Chondrocyte (in vitro differentiated cells): ENCODE measurements at regions not wholly inside any gene's neighbourhood (a gene's known extent, or its start where the extent isn't known, plus 50 kb on each side); places are given as distances from the start of the nearest gene placed in this dataset.

Experiments
- DNase-seq: peaks from one replicate; pipeline ENCODE4 v3.0.0; 2021; ENCODE audit warnings: mixed read lengths, low spot score
- H3K27ac Mint-ChIP-seq: one replicate; pipeline ENCODE4 v1.8.0; 2021; ENCODE audit warnings: mild to moderate bottlenecking, moderate library complexity, mixed read lengths; ENCODE audit not compliant: unreplicated experiment
- H3K27me3 Mint-ChIP-seq: 2 replicates; pipeline ENCODE4 v1.8.0; 2021; ENCODE audit warnings: low read depth, mixed read lengths
- H3K36me3 Mint-ChIP-seq: 2 replicates; pipeline ENCODE4 v1.8.0; 2021; ENCODE audit warnings: low read depth, mixed read lengths
- H3K4me1 Mint-ChIP-seq: 2 replicates; pipeline ENCODE4 v1.8.0; 2021; ENCODE audit warnings: low read depth, mild to moderate bottlenecking, mixed read lengths
- H3K4me3 Mint-ChIP-seq: one replicate; pipeline ENCODE4 v1.8.0; 2021; ENCODE audit warnings: mild to moderate bottlenecking, moderate library complexity, mixed read lengths; ENCODE audit not compliant: unreplicated experiment
- H3K9me3 Mint-ChIP-seq: 2 replicates; pipeline ENCODE4 v1.8.0; 2021; ENCODE audit warnings: low read depth, mixed read lengths
- TF ChIP-seq, protein P1 (sequence below): fragments of 200-600 bp; sonication (generic); IDR thresholded peaks from 2 replicates; pipeline ENCODE4 v1.5.0; 2021; ENCODE audit warnings: antibody characterized with exemption, mild to moderate bottlenecking, moderate library complexity

DNA sequence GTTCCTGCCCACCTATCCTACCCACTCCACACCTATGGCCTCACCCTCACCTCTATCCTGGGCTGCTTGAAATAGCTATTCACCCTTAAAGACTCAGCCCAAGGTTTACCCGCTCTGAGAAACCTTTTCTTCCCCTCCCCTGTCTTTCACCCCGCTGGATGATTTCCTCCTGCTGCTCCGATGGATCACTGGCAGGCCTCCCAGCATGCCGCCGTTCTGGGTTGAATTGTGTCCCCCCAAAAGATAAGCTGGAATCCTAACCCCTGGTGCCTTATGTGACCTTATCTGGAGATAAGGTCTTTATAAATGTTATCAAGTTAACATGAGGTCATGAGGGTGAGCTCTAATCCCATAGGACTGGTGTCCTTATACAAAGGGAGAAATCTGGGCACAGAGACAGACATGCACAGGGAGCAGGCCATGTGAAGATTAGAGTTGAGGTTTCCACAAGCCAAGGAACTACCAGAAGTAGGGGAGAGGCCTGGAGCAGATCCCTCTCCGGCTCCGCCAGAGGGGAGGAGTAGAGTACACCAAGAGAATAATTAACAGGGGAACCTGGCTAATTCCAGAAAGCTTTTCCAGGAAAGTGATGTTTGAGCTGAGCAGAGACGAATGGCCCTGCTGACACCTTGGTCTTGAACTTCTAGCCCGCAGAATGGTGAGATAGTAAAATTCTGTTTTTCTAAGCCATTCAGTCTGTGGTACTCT lies 110.0 kb upstream of the SERBP1 start:
- H3K36me3 Mint-ChIP-seq, result no peaks in the 10 kb centered on the region
- H3K9me3 Mint-ChIP-seq, result no peaks in the 10 kb centered on the region
- no peak overlapping the region for H3K27ac Mint-ChIP-seq
- H3K27me3 Mint-ChIP-seq, result no peaks in the 10 kb centered on the region
- peaks cover 5% of the 10 kb centered on the region for H3K4me1 Mint-ChIP-seq
- TF ChIP-seq, protein P1, sequence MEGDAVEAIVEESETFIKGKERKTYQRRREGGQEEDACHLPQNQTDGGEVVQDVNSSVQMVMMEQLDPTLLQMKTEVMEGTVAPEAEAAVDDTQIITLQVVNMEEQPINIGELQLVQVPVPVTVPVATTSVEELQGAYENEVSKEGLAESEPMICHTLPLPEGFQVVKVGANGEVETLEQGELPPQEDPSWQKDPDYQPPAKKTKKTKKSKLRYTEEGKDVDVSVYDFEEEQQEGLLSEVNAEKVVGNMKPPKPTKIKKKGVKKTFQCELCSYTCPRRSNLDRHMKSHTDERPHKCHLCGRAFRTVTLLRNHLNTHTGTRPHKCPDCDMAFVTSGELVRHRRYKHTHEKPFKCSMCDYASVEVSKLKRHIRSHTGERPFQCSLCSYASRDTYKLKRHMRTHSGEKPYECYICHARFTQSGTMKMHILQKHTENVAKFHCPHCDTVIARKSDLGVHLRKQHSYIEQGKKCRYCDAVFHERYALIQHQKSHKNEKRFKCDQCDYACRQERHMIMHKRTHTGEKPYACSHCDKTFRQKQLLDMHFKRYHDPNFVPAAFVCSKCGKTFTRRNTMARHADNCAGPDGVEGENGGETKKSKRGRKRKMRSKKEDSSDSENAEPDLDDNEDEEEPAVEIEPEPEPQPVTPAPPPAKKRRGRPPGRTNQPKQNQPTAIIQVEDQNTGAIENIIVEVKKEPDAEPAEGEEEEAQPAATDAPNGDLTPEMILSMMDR, result no peak
- no peak overlapping the region for H3K4me3 Mint-ChIP-seq
- no peak for DNase-seq

DNA sequence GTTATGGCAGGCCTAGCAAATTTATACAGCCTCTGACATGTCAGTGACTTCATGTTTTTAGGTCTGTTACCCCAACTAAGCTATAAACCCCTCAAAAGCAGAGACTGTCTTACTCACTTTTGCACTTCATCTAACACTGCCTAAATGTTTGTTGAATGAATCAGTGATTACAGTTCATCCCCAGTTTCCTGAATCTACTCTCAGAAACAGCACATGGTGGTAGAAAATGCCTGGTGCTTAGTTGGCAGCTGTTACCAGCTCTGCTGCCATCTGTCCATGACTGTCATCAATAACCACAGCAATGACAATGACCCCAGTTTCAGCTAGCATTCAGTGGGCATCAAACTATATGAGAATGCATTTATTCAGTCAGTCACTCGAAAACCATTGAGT lies 110.5 kb upstream of the SERBP1 start:
- no peak for DNase-seq
- H3K27ac Mint-ChIP-seq, result no peak overlapping the region
- no peaks in the 10 kb centered on the region for H3K36me3 Mint-ChIP-seq
- TF ChIP-seq, protein P1, result no peak
- no peaks in the 10 kb centered on the region for H3K4me1 Mint-ChIP-seq
- no peak overlapping the region for H3K4me3 Mint-ChIP-seq
- H3K27me3 Mint-ChIP-seq, result no peaks in the 10 kb centered on the region
- no peaks in the 10 kb centered on the region for H3K9me3 Mint-ChIP-seq

DNA sequence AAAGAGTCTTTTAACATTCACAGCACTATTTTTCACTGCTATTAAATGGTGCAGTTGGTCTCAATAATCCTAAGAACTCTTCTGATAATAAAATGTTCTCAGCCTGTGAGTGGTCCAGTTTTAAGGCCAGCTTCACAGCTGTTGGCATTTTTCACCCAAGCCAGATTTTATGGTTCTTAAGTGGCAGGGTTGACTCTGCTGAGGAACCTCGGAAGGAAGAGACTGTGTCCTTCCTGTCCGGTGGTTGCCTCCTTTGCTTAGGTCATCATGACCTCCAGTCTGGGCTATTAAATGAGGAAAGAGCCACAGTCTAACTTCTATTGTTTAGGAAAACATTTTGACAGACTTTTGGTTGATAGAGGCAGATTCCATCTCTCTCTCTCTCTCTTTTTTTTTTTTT lies 112.5 kb upstream of the SERBP1 start:
- H3K27ac Mint-ChIP-seq, result no peak overlapping the region
- TF ChIP-seq, protein P1, result no peak
- H3K4me3 Mint-ChIP-seq, result no peak overlapping the region
- no peaks in the 10 kb centered on the region for H3K9me3 Mint-ChIP-seq
- H3K27me3 Mint-ChIP-seq, result no peaks in the 10 kb centered on the region
- no peaks in the 10 kb centered on the region for H3K36me3 Mint-ChIP-seq
- no peak for DNase-seq
- H3K4me1 Mint-ChIP-seq, result no peaks in the 10 kb centered on the region

DNA sequence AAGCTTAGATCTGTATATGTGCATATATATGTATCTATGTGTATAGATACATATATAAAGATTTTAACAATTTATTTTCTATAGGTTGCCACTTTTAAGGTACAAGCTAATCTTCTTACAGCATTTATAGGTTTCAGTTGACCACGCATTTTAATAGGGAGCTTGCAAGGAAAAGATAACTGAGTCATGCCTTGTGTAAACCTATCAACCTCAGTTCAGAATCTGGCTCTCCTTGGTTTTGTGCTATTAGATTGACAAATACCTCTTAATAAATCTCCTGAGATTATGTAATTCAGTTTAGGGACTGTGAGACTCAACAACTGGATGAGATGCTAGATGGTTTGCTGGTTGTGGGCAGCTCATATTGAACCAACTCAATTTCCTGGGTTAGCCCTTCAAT lies 114.7 kb upstream of the SERBP1 start:
- TF ChIP-seq, protein P1, result no peak
- peaks cover 3% of the 10 kb centered on the region for H3K9me3 Mint-ChIP-seq
- H3K27me3 Mint-ChIP-seq, result no peaks in the 10 kb centered on the region
- no peak for DNase-seq
- H3K27ac Mint-ChIP-seq, result no peak overlapping the region
- H3K36me3 Mint-ChIP-seq, result no peaks in the 10 kb centered on the region
- no peaks in the 10 kb centered on the region for H3K4me1 Mint-ChIP-seq
- H3K4me3 Mint-ChIP-seq, result no peak overlapping the region

DNA sequence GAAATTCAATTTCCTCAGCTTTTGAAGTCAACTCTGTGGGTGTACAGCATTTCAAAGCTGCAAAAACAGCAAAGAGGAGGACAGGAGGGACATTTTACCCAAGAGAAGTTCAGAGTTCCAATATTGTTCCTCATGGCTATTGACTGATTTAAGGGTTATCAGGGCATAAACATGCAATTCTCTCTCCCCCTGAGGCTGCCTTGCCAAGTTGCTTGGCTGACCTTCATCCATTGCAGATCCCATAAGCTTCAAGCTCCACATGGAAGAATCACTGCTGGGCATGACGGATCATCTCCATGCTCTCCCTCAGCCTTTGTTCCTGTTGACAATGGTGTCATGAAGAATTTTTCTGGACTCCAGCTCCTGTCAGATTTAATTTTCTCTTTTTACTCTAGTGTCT lies 115.2 kb upstream of the SERBP1 start:
- Mint-ChIP-seq H3K27me3 (no peaks in the 10 kb centered on the region), H3K4me3 (no peak overlapping the region), H3K4me1 (no peaks in the 10 kb centered on the region), H3K9me3 (peaks cover 3% of the 10 kb centered on the region), H3K27ac (no peak overlapping the region), H3K36me3 (no peaks in the 10 kb centered on the region)
- TF ChIP-seq, protein P1, result no peak
- DNase-seq, result no peak
